ENCODE measurements at regions not wholly inside any gene's neighbourhood (a gene's known extent, or its start where the extent isn't known, plus 50 kb on each side); places are given as distances from the start of the nearest gene placed in this dataset.

GRCh38 chr4:35102066-35102465 is 1142.2 kb downstream of the ARAP2 start:
- DNase-seq: no peak

DNA sequence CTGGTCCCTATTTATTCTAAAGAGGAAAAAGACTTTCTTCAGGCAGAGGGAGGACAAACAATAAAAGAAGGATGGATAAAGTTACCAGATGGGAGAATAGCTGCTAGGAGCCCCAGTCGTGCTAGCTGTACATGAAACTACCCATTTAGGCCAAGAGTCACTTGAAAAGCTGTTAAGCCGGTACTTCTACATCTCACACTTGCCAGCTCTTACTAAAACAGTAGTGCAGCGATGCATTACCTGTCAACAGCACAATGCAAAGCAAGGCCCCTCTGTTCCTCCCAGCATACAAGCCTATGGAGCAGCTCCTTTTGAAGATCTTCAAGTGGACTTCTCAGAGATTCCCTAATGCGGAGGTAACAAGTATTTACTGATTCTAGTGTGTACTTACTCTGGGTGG is 1138.8 kb downstream of the ARAP2 start:
- DNase-seq: peak; percentile 41

DNA sequence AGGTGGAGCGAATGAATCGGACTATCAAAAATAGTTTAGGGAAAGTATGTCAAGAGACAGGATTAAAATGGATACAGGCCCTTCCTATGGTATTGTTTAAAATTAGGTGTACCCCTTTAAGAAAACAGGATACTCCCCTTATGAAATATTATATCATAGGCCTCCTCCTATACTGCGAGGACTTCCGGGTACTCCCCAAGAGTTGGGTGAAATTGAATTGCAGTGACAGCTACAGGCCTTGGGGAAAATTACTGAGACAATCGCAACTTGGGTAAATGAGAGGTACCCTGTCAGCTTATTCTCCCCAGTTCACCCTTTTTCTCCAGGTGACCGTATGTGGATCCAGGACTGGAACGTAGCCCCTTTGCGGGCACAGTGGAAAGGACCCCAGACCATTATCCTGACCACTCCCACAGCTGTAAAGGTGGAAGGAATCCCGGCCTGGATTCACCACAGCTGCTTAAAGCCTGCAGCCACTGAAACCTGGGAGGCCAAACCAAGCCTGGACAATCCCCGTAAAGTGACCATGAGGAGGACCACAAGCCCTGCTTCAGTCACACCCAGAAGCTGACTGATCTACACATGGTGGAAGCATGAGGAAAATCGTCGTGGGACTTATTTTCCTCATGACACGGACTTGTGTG is 1138.1 kb downstream of the ARAP2 start:
- DNase-seq: no peak

DNA sequence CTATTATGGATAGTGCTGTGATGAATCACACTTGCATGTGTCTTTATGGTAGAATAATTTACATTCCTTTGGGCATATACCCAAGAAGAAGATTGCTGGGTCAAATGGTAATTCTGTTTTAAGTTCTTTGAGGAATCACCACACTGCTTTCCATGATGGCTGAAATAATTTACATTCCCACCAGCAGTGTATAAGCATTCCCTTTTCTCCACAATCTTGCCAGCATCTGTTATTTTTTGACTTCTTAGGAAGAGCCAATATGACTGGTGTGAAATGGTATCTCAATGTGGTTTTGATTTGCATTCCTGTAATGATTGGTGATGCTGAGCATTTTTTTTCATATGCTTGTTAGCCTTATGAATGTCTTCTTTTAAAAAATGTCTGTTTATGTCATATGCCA is 1120.2 kb downstream of the ARAP2 start:
- DNase-seq: no peak

DNA sequence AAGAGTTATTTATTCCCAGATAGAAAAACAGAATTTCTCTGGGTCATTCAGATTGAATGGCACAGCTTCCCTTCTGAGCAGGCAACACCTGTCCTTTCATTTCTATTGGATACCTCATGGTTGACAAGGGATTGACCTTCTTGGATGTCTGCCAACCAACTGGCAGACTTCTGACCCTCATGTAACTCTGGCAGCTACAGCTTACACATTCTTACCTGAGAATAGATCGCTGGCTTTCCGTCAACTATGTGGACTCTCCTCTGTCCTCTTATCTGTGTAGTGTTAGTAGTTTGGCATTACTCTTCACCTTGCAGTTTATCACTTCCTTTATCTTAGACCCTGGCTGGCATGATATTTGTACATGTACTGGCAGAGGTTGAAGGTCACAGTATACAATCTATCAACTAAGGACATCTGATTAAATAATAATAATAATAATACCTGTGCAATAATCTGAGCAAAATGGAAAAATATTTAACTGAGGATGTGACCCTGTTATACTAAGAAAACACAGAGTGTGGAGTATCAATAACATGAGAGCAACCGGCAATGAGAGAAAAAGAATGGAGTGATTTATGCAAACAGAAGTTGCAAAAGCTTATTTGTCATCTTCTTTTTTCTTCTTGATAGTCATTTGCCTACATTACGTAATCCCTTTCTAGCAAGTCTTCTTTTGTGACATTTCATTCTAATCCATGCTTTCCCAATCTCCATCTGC is 1118.2 kb downstream of the ARAP2 start:
- DNase-seq: peak; percentile 73

- no peak for DNase-seq
Measured at GRCh38 chr4:35138449-35138848, 1105.9 kb downstream of the ARAP2 start.

DNA sequence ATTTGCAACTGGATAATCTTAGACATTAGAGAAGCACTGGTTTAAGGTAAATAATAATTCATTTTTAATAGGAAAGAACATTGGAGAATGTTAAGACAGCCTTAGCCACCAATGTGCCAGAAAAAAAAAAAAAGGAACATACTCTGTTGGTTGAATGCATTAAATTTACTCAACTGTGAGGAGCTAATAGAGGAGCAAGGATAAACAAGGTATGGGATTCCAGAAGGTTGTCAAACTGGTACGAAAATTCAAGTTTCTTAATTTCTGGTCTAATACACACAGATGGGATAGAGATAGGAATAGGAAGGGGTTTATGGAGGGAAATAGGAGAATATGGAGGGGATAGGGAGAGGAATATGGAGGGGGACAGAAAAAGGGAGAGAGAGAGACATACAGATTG is 1096.6 kb downstream of the ARAP2 start:
- DNase-seq: no peak

GRCh38 chr4:35151816-35152572 is 1092.3 kb downstream of the ARAP2 start:
- no peak for DNase-seq

DNA sequence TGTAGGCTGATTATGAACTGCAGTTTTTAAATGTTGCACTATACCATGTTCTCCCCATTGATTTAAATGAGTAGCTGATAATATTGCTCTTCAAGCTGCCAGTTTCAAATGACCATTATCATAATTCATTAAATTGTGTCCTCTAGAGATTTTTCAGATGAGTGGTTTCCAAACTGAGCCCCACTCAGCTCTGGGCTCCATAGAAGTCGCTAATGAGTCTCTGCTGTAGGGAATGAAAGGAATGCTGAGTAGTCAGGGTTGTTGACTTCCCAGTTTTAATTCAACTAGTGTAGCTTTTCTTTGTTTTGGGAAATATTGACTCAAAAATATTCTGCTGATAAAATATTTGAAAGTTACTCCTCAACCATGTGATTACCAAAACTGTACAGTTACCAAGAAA is 1081.1 kb downstream of the ARAP2 start:
- no peak for DNase-seq

DNA sequence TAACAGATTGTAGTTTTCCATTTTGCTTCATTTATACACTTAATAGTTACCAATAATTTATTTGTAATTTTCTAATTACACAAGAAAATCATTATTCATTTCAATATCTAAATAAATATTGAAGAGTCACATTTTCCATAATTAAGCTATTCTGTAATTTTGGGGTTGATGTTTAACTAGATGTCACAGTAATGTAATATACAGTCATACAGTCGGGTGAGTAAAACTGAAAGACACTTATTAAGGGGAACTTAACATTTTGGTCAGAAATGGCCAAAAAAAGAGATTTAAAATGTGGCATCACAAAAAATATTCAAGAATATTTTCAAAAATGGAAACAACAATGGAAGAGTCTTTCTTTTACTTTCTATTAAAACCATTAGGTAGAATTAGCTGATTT is 1080.3 kb downstream of the ARAP2 start:
- DNase-seq: no peak

GRCh38 chr4:35166466-35166865 is 1077.8 kb downstream of the ARAP2 start:
- DNase-seq: no peak

DNA sequence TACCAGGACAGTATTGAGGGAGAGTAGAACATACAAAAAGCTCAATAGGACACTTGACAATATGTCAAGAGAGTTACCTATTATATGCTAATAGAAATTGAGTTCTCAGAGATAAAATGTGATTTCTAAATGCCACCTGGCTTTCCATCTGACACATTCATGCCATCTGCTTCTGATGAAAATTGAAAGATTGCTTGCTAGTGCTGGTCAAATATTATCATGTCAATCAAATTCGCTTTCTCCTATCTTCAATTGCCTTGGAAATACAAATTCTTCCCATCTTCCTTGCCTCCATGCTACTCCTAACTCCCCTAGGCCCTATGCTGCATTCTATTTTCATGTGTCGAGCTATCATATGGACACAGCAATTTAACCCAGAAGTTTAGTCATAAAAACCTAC is 1076.9 kb downstream of the ARAP2 start:
- DNase-seq: no peak

DNA sequence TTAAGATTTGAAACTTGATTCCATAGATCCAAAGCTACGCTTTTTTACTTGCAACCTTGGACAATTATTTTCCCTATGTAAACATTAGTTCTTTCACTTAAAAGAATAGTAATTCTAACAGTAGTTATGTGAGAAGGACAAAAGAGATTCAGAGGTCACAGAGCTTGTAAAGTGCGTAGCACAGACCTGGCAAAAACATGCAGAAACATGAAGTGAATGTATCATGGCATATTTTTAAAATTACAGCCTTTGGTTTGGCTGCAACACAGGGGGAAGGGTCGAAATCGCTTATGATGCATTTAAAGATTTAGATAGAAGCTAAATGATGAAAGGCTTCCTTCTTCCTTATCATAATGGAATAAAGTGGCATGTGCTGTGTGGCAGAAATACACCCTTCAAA is 1068.8 kb downstream of the ARAP2 start:
- no peak for DNase-seq

DNA sequence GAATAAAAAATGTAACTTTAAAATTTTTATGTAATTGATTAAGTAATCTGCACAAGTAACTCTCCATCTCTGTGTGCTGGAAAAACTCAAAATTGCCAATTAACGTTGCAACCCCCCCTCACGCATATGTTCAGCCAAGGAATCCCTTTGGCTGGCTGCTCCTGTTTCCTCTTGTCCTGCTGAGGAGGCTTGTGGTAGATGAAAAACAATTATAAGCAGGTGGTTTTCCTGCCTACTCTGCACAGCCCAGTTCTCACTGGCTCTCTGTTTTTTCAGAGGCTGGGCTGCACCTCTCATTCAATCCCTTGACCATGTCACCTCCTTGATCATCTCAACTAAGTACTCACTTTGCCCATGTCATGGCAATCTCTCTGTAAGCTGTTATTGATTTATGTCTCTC is 1068.4 kb downstream of the ARAP2 start:
- DNase-seq: no peak

- no peak for DNase-seq
Measured at GRCh38 chr4:35182451-35182850, 1061.9 kb downstream of the ARAP2 start.

DNA sequence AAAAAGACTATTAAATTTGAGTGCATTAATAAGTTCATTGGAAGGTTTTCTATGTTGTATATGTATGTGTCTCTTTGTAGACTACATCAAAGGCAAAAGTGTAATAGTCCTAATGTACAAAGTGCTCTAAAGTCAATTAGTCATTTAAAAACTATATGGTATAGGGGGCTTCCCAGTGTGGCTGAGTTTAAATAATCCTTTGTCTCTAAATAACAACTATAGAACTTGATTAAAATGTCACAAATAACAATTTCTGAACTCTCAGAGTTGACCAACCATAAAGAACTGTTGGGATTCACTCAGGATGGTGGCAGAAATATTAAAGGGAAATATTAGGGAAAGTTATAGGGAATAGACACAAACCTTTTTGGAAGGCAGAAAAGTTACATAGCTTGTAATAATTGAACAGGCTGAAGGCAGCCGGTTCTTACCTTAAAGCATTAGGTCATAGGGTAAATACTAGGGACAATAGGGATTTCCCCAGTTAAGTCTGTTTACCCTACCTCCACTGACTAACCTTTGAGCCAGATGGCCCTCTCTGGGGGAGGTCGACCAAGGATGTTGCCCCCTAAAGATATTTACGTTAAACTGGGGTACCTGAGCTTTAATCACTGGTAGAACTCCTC is 1054.2 kb downstream of the ARAP2 start:
- DNase-seq: peak; percentile 6

- no peak for DNase-seq
Measured at GRCh38 chr4:35201403-35201802, 1042.9 kb downstream of the ARAP2 start.

DNA sequence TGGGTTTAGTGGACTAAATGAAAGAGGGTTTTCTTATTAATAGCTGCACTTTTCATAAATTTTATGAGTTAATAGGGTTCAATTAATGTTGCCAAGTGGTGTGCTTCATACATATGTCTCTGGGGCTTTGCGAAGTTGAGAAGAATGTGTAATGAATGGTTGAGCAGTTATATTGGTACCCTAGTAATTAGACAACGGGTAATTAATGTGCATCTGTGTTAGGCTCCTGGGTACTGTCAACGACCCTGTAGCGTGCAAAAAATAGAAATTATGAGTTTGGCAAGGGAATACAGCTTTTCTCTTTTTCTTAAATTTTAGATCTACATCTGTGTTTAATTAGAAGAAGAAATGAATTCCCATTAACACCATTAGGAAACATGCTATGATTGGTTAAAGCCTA is 1027.7 kb downstream of the ARAP2 start:
- DNase-seq: no peak

- no peak for DNase-seq
Measured at GRCh38 chr4:35217331-35217730, 1027.0 kb downstream of the ARAP2 start.

DNA sequence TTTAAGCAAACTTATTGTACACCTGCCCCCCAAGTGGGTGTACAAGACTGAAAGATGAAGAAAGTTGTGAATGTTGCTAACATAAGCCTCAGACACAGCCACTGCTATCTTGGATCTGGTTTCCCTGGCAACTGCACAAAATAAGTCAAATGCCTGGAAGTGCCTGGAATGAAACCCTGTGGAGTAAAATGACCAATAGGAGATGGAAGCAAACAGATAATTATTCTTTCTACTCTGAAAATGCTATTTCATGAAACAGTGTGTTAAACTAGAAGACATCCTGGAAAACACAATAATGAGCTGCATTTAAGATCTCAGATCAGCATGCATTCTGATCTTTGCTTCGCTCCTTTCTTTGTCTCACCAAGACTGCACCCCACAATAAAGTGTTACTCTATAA is 1016.0 kb downstream of the ARAP2 start:
- no peak for DNase-seq

DNA sequence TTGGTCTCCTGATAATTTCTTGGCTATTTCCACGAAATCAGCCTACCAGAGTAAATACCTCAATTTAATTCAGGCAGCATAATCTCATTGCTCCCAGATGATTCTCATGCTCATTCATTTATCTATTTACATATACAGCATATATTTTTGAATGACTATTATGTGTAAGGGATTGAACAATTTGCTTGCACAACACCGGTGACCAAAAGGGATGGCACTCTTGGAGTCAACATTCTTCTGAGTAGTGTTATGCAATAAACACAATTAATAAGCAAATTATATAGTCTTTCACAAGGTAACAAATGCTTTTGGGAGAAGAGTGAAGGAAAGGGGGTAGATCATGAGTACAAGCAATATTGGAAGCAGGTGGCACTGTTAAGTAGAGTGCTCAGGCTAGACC is 1015.3 kb downstream of the ARAP2 start:
- DNase-seq: no peak

- DNase-seq: no peak
Measured at GRCh38 chr4:35237924-35238323, 1006.4 kb downstream of the ARAP2 start.

DNA sequence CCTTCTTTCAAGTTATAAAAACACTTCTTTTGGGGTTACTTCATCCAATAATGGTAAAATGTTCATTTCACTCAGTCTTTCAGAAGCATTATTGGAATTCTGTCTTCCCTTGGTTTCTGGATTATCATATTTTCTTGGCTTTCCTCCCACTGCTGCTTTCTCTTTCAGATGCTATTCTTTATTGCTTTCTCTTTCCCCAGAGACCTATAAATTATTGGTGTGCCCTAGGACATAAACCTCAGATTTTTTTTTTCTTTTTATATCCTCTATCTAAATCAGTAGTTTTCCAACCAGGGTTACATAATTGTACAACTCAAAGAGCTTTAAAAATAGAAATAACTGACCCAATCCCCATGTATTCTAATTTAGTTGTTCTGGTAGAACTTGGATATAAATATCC is 1005.5 kb downstream of the ARAP2 start:
- no peak for DNase-seq

DNA sequence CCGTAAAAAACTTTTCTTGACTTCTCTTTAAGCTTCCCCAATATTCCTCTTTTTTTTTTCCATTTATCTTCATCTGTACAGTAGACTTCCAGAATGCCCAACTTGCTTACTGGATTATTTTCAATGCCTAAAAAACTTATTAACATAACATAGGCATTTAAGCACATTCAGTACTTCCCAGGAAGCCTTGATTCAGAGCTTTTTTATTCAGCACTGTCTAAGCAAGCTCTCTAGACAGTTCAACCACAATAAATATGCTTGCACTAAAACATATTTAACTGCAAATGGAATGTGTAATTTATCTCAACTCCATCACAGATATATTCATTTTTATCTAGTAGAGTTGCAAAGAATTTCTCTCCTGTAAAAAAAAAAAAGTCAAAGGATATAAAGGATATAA is 997.8 kb downstream of the ARAP2 start:
- DNase-seq: no peak

Data from NCI-H774 (cell line).